Activated CD4-positive, alpha-beta T cell treated with anti-CD3 and anti-CD28 coated beads, Interleukin-2, amount 10 ng/mL, durations not matched to agents 7 days and 5 days (primary cell): ENCODE measurements at regions not wholly inside any gene's neighbourhood (a gene's known extent, or its start where the extent isn't known, plus 50 kb on each side); places are given as distances from the start of the nearest gene placed in this dataset.

Experiments used
- CTCF ChIA-PET: fragments of 350-600 bp; sonication (Branson Sonifier 250); formaldehyde crosslinking; loops from one replicate; lab custom pipeline; 2021; ENCODE audit warnings: antibody characterized with exemption; lab: Charles Lee
- POLR2A ChIA-PET: fragments of 350-600 bp; sonication (Branson Sonifier 250); formaldehyde crosslinking; loops from one replicate; lab custom pipeline; 2021; ENCODE audit warnings: antibody characterized with exemption; lab: Charles Lee
- DNase-seq: peaks from one replicate; pipeline ENCODE4 v3.0.0-alpha.2; 2020
- H3K27ac Mint-ChIP-seq: one replicate; pipeline ENCODE4 v1.8.0; 2021; ENCODE audit warnings: mild to moderate bottlenecking, moderate library complexity, mixed read lengths
- H3K27me3 Mint-ChIP-seq: one replicate; pipeline ENCODE4 v1.8.0; 2021; ENCODE audit warnings: mixed read lengths
- H3K36me3 Mint-ChIP-seq: one replicate; pipeline ENCODE4 v1.8.0; 2021; ENCODE audit warnings: low read depth, mixed read lengths
- H3K4me1 Mint-ChIP-seq: one replicate; pipeline ENCODE4 v1.8.0; 2021; ENCODE audit warnings: mixed read lengths
- H3K4me3 Mint-ChIP-seq: one replicate; pipeline ENCODE4 v1.8.0; 2021; ENCODE audit warnings: mild to moderate bottlenecking, moderate library complexity, mixed read lengths
- H3K9me3 Mint-ChIP-seq: one replicate; pipeline ENCODE4 v1.8.0; 2021; ENCODE audit warnings: mixed read lengths

- ChIA-PET CTCF (no interaction called here), POLR2A (interaction anchor here (0.6 kb wide), 1 partner anchor 1802 kb away, joined by 6 read pairs; no protein-coding TSS in a partner anchor)
- H3K27me3 Mint-ChIP-seq, result no peaks in the 10 kb centered on the region
- H3K4me3 Mint-ChIP-seq, result no peak overlapping the region
- H3K4me1 Mint-ChIP-seq, result no peaks in the 10 kb centered on the region
- H3K9me3 Mint-ChIP-seq, result no peaks in the 10 kb centered on the region
- H3K36me3 Mint-ChIP-seq, result no peaks in the 10 kb centered on the region
- H3K27ac Mint-ChIP-seq, result no peak overlapping the region
- no peak for DNase-seq
Observed at GRCh38 chr10:78953113-78953798, 115.5 kb upstream of the ZMIZ1 start.

GRCh38 chr10:78953799-78954297 lies 114.9 kb upstream of the ZMIZ1 start:
- H3K4me1 Mint-ChIP-seq, result no peaks in the 10 kb centered on the region
- POLR2A ChIA-PET, result no interaction called here
- DNase-seq, result no peak

GRCh38 chr10:78954689-78955088 lies 114.1 kb upstream of the ZMIZ1 start:
- no peaks in the 10 kb centered on the region for H3K4me1 Mint-ChIP-seq
- CTCF ChIA-PET, result interaction anchor here (0.8 kb wide), 1 partner anchor 24 kb away, joined by 3 read pairs; no protein-coding TSS in a partner anchor
- no peaks in the 10 kb centered on the region for H3K9me3 Mint-ChIP-seq
- H3K27ac Mint-ChIP-seq, result no peak overlapping the region
- no peaks in the 10 kb centered on the region for H3K27me3 Mint-ChIP-seq
- no peak overlapping the region for H3K4me3 Mint-ChIP-seq
- H3K36me3 Mint-ChIP-seq, result no peaks in the 10 kb centered on the region
- DNase-seq, result no peak
- POLR2A ChIA-PET, result no interaction called here

More at GRCh38 chr10:78953799-78954297, 114.9 kb upstream of the ZMIZ1 start:
- H3K27me3 Mint-ChIP-seq, result no peaks in the 10 kb centered on the region
- H3K36me3 Mint-ChIP-seq, result no peaks in the 10 kb centered on the region
- CTCF ChIA-PET, result no interaction called here
- no peak overlapping the region for H3K4me3 Mint-ChIP-seq
- H3K27ac Mint-ChIP-seq, result no peak overlapping the region
- no peaks in the 10 kb centered on the region for H3K9me3 Mint-ChIP-seq

GRCh38 chr10:78955206-78955605 lies 113.6 kb upstream of the ZMIZ1 start:
- ChIA-PET CTCF (interaction anchor here (0.8 kb wide), 1 partner anchor 23 kb away, joined by 3 read pairs; no protein-coding TSS in a partner anchor), POLR2A (interaction anchor here (0.5 kb wide), 1 partner anchor 11 kb away, joined by 3 read pairs; no protein-coding TSS in a partner anchor)
- no peak overlapping the region for H3K4me3 Mint-ChIP-seq
- H3K4me1 Mint-ChIP-seq, result no peaks in the 10 kb centered on the region
- DNase-seq, result no peak
- H3K9me3 Mint-ChIP-seq, result no peaks in the 10 kb centered on the region
- H3K27ac Mint-ChIP-seq, result no peak overlapping the region
- no peaks in the 10 kb centered on the region for H3K36me3 Mint-ChIP-seq
- H3K27me3 Mint-ChIP-seq, result no peaks in the 10 kb centered on the region

- DNase-seq, result no peak
- Mint-ChIP-seq H3K27ac (no peak overlapping the region), H3K4me3 (no peak overlapping the region), H3K4me1 (no peaks in the 10 kb centered on the region), H3K27me3 (no peaks in the 10 kb centered on the region), H3K9me3 (no peaks in the 10 kb centered on the region), H3K36me3 (no peaks in the 10 kb centered on the region)
- ChIA-PET POLR2A (no interaction called here), CTCF (no interaction called here)
Observed at GRCh38 chr10:78956391-78956790, 112.4 kb upstream of the ZMIZ1 start.

- no peaks in the 10 kb centered on the region for H3K9me3 Mint-ChIP-seq
- ChIA-PET CTCF (no interaction called here), POLR2A (no interaction called here)
Observed at GRCh38 chr10:78957471-78958039, 111.2 kb upstream of the ZMIZ1 start.

GRCh38 chr10:78959217-78959923 lies 109.4 kb upstream of the ZMIZ1 start:
- Mint-ChIP-seq H3K4me3 (no peak overlapping the region), H3K36me3 (no peaks in the 10 kb centered on the region), H3K27ac (no peak overlapping the region), H3K9me3 (no peaks in the 10 kb centered on the region), H3K4me1 (no peaks in the 10 kb centered on the region), H3K27me3 (no peaks in the 10 kb centered on the region)
- CTCF ChIA-PET, result interaction anchor here (0.6 kb wide), 1 partner anchor 198 kb away, joined by 3 read pairs; no protein-coding TSS in a partner anchor
- POLR2A ChIA-PET, result no interaction called here
- DNase-seq, result no peak

More at GRCh38 chr10:78957471-78958039, 111.2 kb upstream of the ZMIZ1 start:
- H3K4me3 Mint-ChIP-seq, result no peak overlapping the region
- no peak overlapping the region for H3K27ac Mint-ChIP-seq
- H3K36me3 Mint-ChIP-seq, result no peaks in the 10 kb centered on the region
- no peak for DNase-seq
- no peaks in the 10 kb centered on the region for H3K4me1 Mint-ChIP-seq
- H3K27me3 Mint-ChIP-seq, result no peaks in the 10 kb centered on the region

GRCh38 chr10:78959924-78960285 lies 108.9 kb upstream of the ZMIZ1 start:
- H3K36me3 Mint-ChIP-seq, result no peaks in the 10 kb centered on the region
- H3K4me3 Mint-ChIP-seq, result no peak overlapping the region
- no peaks in the 10 kb centered on the region for H3K27me3 Mint-ChIP-seq
- H3K27ac Mint-ChIP-seq, result no peak overlapping the region
- ChIA-PET POLR2A (no interaction called here), CTCF (no interaction called here)
- H3K9me3 Mint-ChIP-seq, result no peaks in the 10 kb centered on the region
- no peak for DNase-seq
- no peaks in the 10 kb centered on the region for H3K4me1 Mint-ChIP-seq

- ChIA-PET POLR2A (no interaction called here), CTCF (no interaction called here)
- DNase-seq, result no peak
- H3K27ac Mint-ChIP-seq, result no peak overlapping the region
- no peak overlapping the region for H3K4me3 Mint-ChIP-seq
- H3K36me3 Mint-ChIP-seq, result no peaks in the 10 kb centered on the region
- H3K27me3 Mint-ChIP-seq, result no peaks in the 10 kb centered on the region
- no peaks in the 10 kb centered on the region for H3K4me1 Mint-ChIP-seq
- H3K9me3 Mint-ChIP-seq, result no peaks in the 10 kb centered on the region
Observed at GRCh38 chr10:78960316-78960800, 108.4 kb upstream of the ZMIZ1 start.

- Mint-ChIP-seq H3K27ac (no peak overlapping the region), H3K36me3 (no peaks in the 10 kb centered on the region), H3K9me3 (no peaks in the 10 kb centered on the region), H3K4me3 (no peak overlapping the region), H3K4me1 (no peaks in the 10 kb centered on the region), H3K27me3 (no peaks in the 10 kb centered on the region)
- DNase-seq, result no peak
- POLR2A ChIA-PET, result no interaction called here
- CTCF ChIA-PET, result interaction anchor here (1.1 to 1.2 kb wide), 4 partner anchors 10 to 22 kb away, joined by 3 to 4 read pairs (median 4); no protein-coding TSS in a partner anchor
Observed at GRCh38 chr10:78961760-78962159, 107.0 kb upstream of the ZMIZ1 start.

- POLR2A ChIA-PET, result no interaction called here
- H3K36me3 Mint-ChIP-seq, result no peaks in the 10 kb centered on the region
- H3K27me3 Mint-ChIP-seq, result no peaks in the 10 kb centered on the region
- no peaks in the 10 kb centered on the region for H3K9me3 Mint-ChIP-seq
- CTCF ChIA-PET, result interaction anchor here (0.9 to 1.7 kb wide), 6 partner anchors 9 to 20 kb away, joined by 3 to 6 read pairs (median 4); no protein-coding TSS in a partner anchor
- H3K27ac Mint-ChIP-seq, result no peak overlapping the region
- DNase-seq, result no peak
- H3K4me3 Mint-ChIP-seq, result no peak overlapping the region
- H3K4me1 Mint-ChIP-seq, result no peaks in the 10 kb centered on the region
Observed at GRCh38 chr10:78963074-78964034, 105.4 kb upstream of the ZMIZ1 start.
